Occipital lobe (tissue), 1 donor: ENCODE measurements at regions not wholly inside any gene's neighbourhood (a gene's known extent, or its start where the extent isn't known, plus 50 kb on each side); places are given as distances from the start of the nearest gene placed in this dataset.

ENCODE experiments used
- DNase-seq: peaks from one replicate; lab custom pipeline; 2025; lab: John Stamatoyannopoulos, UW

- no peak for DNase-seq
These were observed 337.5 kb upstream of the PLXNA2 start for GRCh38 chr1:208581667-208582066.

- DNase-seq, result no peak
These were observed 340.1 kb upstream of the PLXNA2 start for GRCh38 chr1:208584167-208584755.

GRCh38 chr1:208587110-208587509 is 342.9 kb upstream of the PLXNA2 start:
- DNase-seq, result no peak

- no peak for DNase-seq
These were observed 349.3 kb upstream of the PLXNA2 start for GRCh38 chr1:208593306-208594006.

GRCh38 chr1:208595236-208595635 is 351.1 kb upstream of the PLXNA2 start:
- DNase-seq, result no peak

- no peak for DNase-seq
These were observed 351.6 kb upstream of the PLXNA2 start for GRCh38 chr1:208595745-208596144.

GRCh38 chr1:208597571-208597970 is 353.4 kb upstream of the PLXNA2 start:
- DNase-seq, result no peak

GRCh38 chr1:208598021-208598420 is 353.8 kb upstream of the PLXNA2 start:
- no peak for DNase-seq

- no peak for DNase-seq
These were observed 354.9 kb upstream of the PLXNA2 start for GRCh38 chr1:208599063-208599462.

GRCh38 chr1:208600456-208601190 is 356.4 kb upstream of the PLXNA2 start:
- DNase-seq, result no peak

GRCh38 chr1:208601561-208601960 is 357.4 kb upstream of the PLXNA2 start:
- no peak for DNase-seq

GRCh38 chr1:208603721-208604120 is 359.5 kb upstream of the PLXNA2 start:
- no peak for DNase-seq

- no peak for DNase-seq
These were observed 360.1 kb upstream of the PLXNA2 start for GRCh38 chr1:208604295-208604694.

- no peak for DNase-seq
These were observed 362.8 kb upstream of the PLXNA2 start for GRCh38 chr1:208606959-208607358.

GRCh38 chr1:208607616-208608015 is 363.4 kb upstream of the PLXNA2 start:
- no peak for DNase-seq

GRCh38 chr1:208614610-208615009 is 370.4 kb upstream of the PLXNA2 start:
- no peak for DNase-seq

- no peak for DNase-seq
These were observed 371.2 kb upstream of the PLXNA2 start for GRCh38 chr1:208615371-208615770.

- no peak for DNase-seq
These were observed 372.6 kb upstream of the PLXNA2 start for GRCh38 chr1:208616776-208617175.

GRCh38 chr1:208628022-208628914 is 384.1 kb upstream of the PLXNA2 start:
- no peak for DNase-seq

- no peak for DNase-seq
These were observed 386.9 kb upstream of the PLXNA2 start for GRCh38 chr1:208631092-208631491.

GRCh38 chr1:208631506-208631905 is 387.3 kb upstream of the PLXNA2 start:
- no peak for DNase-seq
